22Rv1 (cell line): ENCODE measurements at regions not wholly inside any gene's neighbourhood (a gene's known extent, or its start where the extent isn't known, plus 50 kb on each side); places are given as distances from the start of the nearest gene placed in this dataset.

Experiments
- CTCF ChIP-seq: fragments of 450-650 bp; IDR thresholded peaks from 2 replicates; pipeline ENCODE4 v1.5.1; 2017; ENCODE audit warnings: mild to moderate bottlenecking
- ZFX ChIP-seq: fragments of 450-650 bp; IDR thresholded peaks from 2 replicates; pipeline ENCODE4 v1.6.1; 2017; ENCODE audit warnings: antibody characterized with exemption, borderline replicate concordance

GRCh38 chr12:108403952-108404351 lies 64.8 kb upstream of the CMKLR1 start:
- TF ChIP-seq CTCF (no peak), ZFX (no peak)
